Activated naive CD8-positive, alpha-beta T cell treated with anti-CD3 and anti-CD28 coated beads, Interleukin-2, amount 10 ng/mL, durations not matched to agents 7 days and 5 days (primary cell): ENCODE measurements at regions not wholly inside any gene's neighbourhood (a gene's known extent, or its start where the extent isn't known, plus 50 kb on each side); places are given as distances from the start of the nearest gene placed in this dataset.
A peak's percentile ranks its signal among the peaks of the same experiment; 100 is the strongest.

Source experiments
- ATAC-seq: fragments of 150-1000 bp; cut with Tn5 transposase; one replicate; pipeline ENCODE4 v1.10.0; 2021; ENCODE audit warnings: low read depth, moderate library complexity
- POLR2A ChIA-PET: fragments of 350-600 bp; sonication (Branson Sonifier 250); formaldehyde crosslinking; loops from one replicate; lab custom pipeline; 2021; ENCODE audit warnings: antibody characterized with exemption; lab: Charles Lee
- DNase-seq: peaks from one replicate; pipeline ENCODE4 v3.0.0; 2021
- H3K27ac Mint-ChIP-seq: one replicate; pipeline ENCODE4 v1.8.0; 2022; ENCODE audit warnings: mild to moderate bottlenecking, mixed read lengths
- H3K27me3 Mint-ChIP-seq: one replicate; pipeline ENCODE4 v1.8.0; 2022; ENCODE audit warnings: mild to moderate bottlenecking, moderate library complexity, mixed read lengths
- H3K36me3 Mint-ChIP-seq: one replicate; pipeline ENCODE4 v1.8.0; 2021; ENCODE audit warnings: mild to moderate bottlenecking, mixed read lengths
- H3K4me1 Mint-ChIP-seq: one replicate; pipeline ENCODE4 v1.8.0; 2021; ENCODE audit warnings: mixed read lengths
- H3K4me3 Mint-ChIP-seq: one replicate; pipeline ENCODE4 v1.8.0; 2022; ENCODE audit warnings: mild to moderate bottlenecking, moderate library complexity, mixed read lengths
- H3K9me3 Mint-ChIP-seq: one replicate; pipeline ENCODE4 v1.8.0; 2021; ENCODE audit warnings: mixed read lengths

- H3K4me1 Mint-ChIP-seq = peaks cover 8% of the 10 kb centered on the region
- POLR2A ChIA-PET = no interaction called here
- DNase-seq (no peak), ATAC-seq (no peak)
- no peaks in the 10 kb centered on the region for H3K36me3 Mint-ChIP-seq
- H3K4me3 Mint-ChIP-seq = no peak overlapping the region
- no peaks in the 10 kb centered on the region for H3K27me3 Mint-ChIP-seq
- no peak overlapping the region for H3K27ac Mint-ChIP-seq
- H3K9me3 Mint-ChIP-seq = no peaks in the 10 kb centered on the region
Observed at GRCh38 chr6:166742981-166743380, 115.9 kb upstream of the RPS6KA2 start.

DNA sequence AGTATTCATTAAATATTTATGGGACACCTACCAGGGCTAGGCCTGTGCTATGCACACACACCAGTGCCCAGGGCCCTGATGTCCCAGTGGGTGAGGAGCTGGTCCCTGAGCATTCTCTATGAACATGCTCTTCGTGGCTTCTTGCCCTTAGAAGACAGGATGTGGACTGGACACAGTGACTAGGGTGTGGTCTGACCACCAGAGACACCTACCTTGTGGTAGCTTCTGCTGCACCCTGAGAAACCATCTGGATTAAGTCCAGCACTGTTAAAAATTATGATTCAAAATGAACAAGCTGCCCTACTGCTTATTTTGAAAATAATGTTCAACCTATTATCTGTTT is 112.9 kb upstream of the RPS6KA2 start:
- no peaks in the 10 kb centered on the region for H3K9me3 Mint-ChIP-seq
- peaks cover 2% of the 10 kb centered on the region for H3K27me3 Mint-ChIP-seq
- no peaks in the 10 kb centered on the region for H3K36me3 Mint-ChIP-seq
- peaks cover 8% of the 10 kb centered on the region for H3K4me1 Mint-ChIP-seq
- ATAC-seq (no peak), DNase-seq (no peak)
- POLR2A ChIA-PET = no interaction called here
- H3K27ac Mint-ChIP-seq = no peak overlapping the region
- H3K4me3 Mint-ChIP-seq = no peak overlapping the region

DNA sequence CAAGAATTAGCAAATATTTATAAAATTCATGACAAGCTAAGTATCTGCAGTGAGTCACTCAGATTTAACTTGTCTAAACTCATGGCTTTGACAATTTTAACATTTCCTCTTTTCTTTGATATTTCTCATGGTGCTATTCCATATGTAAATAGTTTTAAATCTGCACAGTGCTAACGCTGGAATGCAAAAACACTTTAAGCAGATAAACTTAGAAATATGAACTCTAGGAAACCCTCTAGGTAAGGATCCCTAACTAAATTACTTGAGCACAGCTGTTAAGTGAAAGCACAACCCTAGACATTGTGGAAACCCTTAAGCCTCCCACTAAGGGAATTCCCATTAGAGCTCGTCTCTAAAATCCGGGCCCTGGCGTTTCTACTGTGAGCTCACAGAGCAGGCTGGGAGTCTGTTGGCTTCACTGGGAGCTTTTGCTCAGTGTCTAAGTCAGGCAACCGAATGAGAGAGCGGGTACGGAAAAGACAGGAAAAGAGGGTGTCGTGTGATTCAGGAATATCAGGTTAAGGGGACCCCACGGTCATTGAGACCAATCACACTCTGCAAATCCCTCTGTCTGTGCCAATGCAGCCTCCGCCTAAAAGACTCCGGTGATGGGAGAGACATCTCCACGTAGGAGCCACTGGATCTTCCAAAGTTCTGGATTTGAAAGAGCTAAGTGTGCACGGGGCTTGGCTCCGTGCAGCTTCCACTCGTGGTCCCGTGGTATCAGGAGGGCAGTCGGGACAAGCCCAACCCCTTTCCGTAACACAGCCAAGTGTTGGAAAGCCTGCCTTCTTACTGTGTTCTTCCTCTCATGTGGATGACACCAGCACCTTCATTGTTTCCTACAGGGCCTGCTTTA is 112.3 kb upstream of the RPS6KA2 start:
- no peak for DNase-seq
- peaks cover 8% of the 10 kb centered on the region for H3K4me1 Mint-ChIP-seq
- H3K36me3 Mint-ChIP-seq = no peaks in the 10 kb centered on the region
- no peak for ATAC-seq
- no peak overlapping the region for H3K27ac Mint-ChIP-seq
- POLR2A ChIA-PET = no interaction called here
- H3K9me3 Mint-ChIP-seq = no peaks in the 10 kb centered on the region
- no peak overlapping the region for H3K4me3 Mint-ChIP-seq
- H3K27me3 Mint-ChIP-seq = peaks cover 2% of the 10 kb centered on the region

DNA sequence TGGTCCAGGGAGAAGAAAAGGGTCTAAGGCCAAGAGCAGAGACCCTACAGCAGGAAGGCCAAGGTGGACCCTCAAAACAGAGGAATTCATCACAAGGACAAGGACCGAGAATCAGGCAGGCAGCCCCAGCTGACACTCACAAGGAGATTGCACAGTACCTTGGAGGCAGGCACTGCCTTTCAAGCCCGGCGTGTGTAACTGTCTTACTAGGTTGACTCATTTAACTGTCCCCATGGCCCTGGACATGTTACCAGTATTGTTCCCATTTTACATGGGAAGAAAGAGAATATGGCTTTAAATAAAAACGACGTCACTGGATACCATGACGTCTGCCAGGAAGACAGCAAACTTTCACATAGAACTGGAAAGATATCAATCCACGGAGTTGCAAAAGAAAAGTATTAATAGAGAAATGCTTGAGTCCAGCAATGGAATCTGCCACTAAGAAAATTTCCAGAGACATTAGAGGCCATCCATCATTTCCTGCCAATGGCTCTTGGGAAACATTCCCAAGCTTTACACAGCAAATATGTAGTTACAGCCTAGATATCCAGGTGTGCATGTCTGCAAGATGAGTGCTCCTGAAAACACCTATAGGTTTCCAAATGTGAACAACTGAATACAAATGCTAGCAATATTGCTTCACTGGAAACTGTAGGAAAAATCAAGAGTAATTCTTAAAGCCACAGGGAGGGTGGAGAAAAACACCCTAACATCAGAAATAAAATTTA is 111.5 kb upstream of the RPS6KA2 start:
- POLR2A ChIA-PET = no interaction called here
- Mint-ChIP-seq H3K27ac (no peak overlapping the region), H3K36me3 (no peaks in the 10 kb centered on the region), H3K9me3 (no peaks in the 10 kb centered on the region), H3K4me1 (peaks cover 9% of the 10 kb centered on the region), H3K27me3 (peaks cover 2% of the 10 kb centered on the region), H3K4me3 (no peak overlapping the region)
- ATAC-seq (no peak), DNase-seq (no peak)

DNA sequence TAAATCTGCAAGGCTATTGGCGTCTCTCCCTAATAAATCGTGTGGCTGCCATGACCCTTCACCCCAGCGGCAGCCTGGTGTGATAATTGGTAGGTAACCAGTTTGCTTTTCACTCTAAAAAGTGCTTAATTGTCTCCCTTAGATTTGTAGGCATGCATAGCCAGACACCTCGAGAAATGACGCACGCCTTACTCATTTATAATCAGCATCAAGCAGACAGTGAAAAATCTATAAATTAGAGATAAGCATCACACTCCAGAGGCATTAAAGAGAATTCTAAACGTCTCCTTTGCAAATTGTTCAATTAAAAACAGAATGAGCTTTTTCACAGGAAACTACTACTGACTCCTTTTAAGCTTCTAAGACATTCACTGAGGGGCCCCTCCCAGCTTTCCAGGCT is 110.2 kb upstream of the RPS6KA2 start:
- Mint-ChIP-seq H3K36me3 (no peaks in the 10 kb centered on the region), H3K9me3 (no peaks in the 10 kb centered on the region), H3K4me1 (peaks cover 9% of the 10 kb centered on the region), H3K27ac (no peak overlapping the region), H3K27me3 (peaks cover 2% of the 10 kb centered on the region), H3K4me3 (no peak overlapping the region)
- no peak for DNase-seq
- no peak for ATAC-seq
- POLR2A ChIA-PET = no interaction called here

- ATAC-seq (no peak), DNase-seq (no peak)
- Mint-ChIP-seq H3K36me3 (no peaks in the 10 kb centered on the region), H3K27me3 (peaks cover 2% of the 10 kb centered on the region), H3K27ac (peak overlapping the region; percentile 1), H3K4me1 (peaks cover 9% of the 10 kb centered on the region), H3K9me3 (no peaks in the 10 kb centered on the region), H3K4me3 (no peak overlapping the region)
- POLR2A ChIA-PET = interaction anchor here (0.6 kb wide), 1 partner anchor 9 kb away, joined by 3 read pairs; no protein-coding TSS in a partner anchor
Observed at GRCh38 chr6:166736634-166737033, 109.6 kb upstream of the RPS6KA2 start.

DNA sequence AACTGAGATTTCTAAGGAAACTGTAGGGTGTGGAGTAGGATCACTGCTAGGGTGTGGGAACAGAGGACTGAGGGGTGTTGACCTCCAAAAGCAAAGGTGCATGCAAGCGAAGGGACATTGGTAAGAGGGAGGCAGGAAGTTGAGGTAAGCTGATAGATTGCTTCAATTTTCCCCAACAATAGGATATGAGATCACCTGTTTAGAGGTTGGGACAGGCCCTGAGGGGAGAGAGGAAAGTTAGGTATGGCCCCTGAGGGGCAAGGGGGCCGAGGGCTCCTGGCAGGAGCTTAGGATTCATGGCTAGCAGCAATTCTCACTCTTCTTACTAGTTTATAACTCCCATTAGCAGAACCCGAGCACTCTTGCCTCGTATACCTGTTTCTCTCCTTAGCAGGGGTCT is 106.8 kb upstream of the RPS6KA2 start:
- Mint-ChIP-seq H3K36me3 (no peaks in the 10 kb centered on the region), H3K9me3 (no peaks in the 10 kb centered on the region), H3K4me1 (peaks cover 11% of the 10 kb centered on the region), H3K4me3 (no peak overlapping the region), H3K27me3 (peaks cover 2% of the 10 kb centered on the region), H3K27ac (no peak overlapping the region)
- POLR2A ChIA-PET = no interaction called here
- DNase-seq (no peak), ATAC-seq (no peak)

DNA sequence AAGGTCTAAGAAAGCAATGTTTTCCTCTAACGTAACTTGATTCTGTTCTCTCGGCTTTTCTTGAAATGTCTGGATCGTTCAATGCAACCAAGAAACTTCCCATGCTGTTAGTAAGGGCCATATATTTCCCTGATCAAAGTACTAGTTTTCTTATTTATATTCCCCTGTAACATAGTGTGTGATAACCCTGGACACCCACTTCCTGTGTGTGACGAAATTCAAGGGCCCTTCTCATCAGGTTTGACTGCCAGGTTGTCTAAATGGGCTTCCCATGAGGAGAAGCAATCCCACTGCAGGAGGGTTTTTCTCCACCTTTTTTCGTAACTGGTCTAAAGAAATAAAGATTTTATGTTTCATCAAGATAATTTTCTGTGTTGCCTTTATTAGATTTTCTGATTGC is 102.6 kb upstream of the RPS6KA2 start:
- ATAC-seq (peak; percentile 65), DNase-seq (no peak)
- Mint-ChIP-seq H3K27me3 (no peaks in the 10 kb centered on the region), H3K4me3 (no peak overlapping the region), H3K4me1 (peaks cover 11% of the 10 kb centered on the region), H3K9me3 (no peaks in the 10 kb centered on the region), H3K27ac (no peak overlapping the region), H3K36me3 (no peaks in the 10 kb centered on the region)
- POLR2A ChIA-PET = no interaction called here

DNA sequence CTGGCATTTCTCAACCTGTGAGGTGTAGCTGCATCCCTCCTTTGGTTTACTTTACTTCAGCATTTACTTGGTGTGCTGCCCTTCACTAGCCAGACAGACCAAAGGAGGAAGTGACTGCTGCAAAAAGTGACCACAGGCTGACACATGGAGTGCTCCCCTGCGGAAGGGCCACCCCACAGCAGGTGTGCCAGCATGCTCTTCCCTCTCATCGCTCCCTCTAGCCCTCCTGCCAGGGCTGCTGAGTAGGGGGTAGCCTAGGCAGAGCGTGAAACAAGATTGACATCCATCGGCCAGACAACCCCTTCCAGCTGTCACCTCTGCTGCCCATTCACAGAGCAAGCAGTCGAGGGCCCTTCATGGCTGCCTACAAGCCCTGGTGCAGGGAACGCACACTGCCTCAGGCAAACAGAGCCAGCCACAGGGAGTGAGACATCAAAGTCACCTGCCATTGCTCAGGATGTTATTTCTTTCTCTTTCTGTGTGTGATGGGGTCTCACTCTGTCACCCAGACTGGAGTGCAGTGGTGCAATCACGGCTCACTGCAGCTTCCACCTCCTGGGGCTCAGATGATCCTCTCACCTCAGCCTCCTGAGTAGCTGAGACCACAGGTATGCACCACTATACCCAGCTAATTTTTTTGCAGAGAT is 102.0 kb upstream of the RPS6KA2 start:
- Mint-ChIP-seq H3K4me1 (peaks cover 11% of the 10 kb centered on the region), H3K4me3 (no peak overlapping the region), H3K9me3 (no peaks in the 10 kb centered on the region), H3K36me3 (no peaks in the 10 kb centered on the region), H3K27me3 (no peaks in the 10 kb centered on the region), H3K27ac (no peak overlapping the region)
- ATAC-seq (peak; percentile 41), DNase-seq (no peak)
- POLR2A ChIA-PET = no interaction called here

DNA sequence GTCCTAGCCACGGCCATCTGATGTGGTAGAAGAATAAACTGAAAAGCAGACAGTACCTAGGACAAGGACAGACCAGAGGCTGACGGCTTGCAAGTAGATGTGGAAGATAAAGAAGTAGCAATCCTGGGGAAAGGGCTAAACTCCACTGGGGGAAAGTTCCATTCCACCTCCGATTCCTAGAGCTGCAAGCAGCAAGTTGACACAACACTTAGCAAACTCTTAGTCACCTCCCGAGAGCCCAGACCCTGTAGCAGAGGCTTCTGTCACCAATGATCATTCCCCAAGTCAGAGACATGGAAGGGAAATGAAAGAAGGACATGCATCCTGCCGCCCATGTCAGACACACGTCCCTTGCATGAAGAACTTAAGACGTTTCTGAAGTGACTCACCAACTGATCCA is 99.2 kb upstream of the RPS6KA2 start:
- Mint-ChIP-seq H3K4me3 (no peak overlapping the region), H3K36me3 (no peaks in the 10 kb centered on the region), H3K27me3 (no peaks in the 10 kb centered on the region), H3K9me3 (no peaks in the 10 kb centered on the region), H3K27ac (no peak overlapping the region), H3K4me1 (peaks cover 9% of the 10 kb centered on the region)
- ATAC-seq (no peak), DNase-seq (no peak)
- POLR2A ChIA-PET = no interaction called here

DNA sequence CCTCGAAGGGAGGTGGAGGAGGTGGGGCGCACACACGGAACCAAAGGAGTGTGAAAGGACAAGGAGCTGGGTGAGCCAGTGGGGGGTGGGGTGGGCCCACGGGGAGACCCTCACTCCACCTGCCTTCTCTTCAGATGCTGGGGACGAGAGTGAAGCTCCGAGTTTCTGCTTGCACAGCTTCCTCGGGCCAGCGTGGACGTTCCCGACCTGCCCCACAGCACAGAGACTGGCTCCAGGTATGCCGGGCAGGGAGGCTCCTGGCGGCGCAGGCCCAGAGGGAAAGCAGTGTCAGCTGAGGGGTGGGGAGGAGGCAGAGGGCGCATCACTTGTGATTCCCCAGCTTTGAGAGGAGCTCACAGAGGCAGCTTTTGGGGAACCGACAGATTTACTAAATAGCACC is 98.5 kb upstream of the RPS6KA2 start:
- no peak overlapping the region for H3K4me3 Mint-ChIP-seq
- ATAC-seq (no peak), DNase-seq (no peak)
- peaks cover 9% of the 10 kb centered on the region for H3K4me1 Mint-ChIP-seq
- H3K27me3 Mint-ChIP-seq = no peaks in the 10 kb centered on the region
- H3K9me3 Mint-ChIP-seq = no peaks in the 10 kb centered on the region
- H3K27ac Mint-ChIP-seq = no peak overlapping the region
- POLR2A ChIA-PET = no interaction called here
- no peaks in the 10 kb centered on the region for H3K36me3 Mint-ChIP-seq

DNA sequence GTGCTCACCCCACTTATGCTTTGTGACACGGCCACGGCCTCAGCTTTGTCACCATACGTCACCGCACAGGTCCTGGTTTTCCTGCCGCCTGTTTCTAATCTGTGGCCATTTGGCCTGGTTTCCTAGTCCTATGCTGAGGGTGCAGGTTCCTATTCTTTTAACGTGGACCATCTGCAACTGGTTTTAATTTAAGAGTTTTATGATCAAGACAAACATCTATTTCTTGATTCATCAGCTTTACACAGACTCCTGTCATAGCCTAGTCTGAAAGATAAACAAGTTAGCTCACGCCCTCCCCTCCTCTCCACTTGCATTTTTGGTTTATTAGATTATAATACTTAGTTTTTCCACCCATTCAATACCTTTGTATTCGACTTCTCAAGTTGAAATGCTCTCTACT is 97.5 kb upstream of the RPS6KA2 start:
- POLR2A ChIA-PET = no interaction called here
- Mint-ChIP-seq H3K9me3 (no peaks in the 10 kb centered on the region), H3K36me3 (no peaks in the 10 kb centered on the region), H3K4me1 (peaks cover 4% of the 10 kb centered on the region), H3K4me3 (no peak overlapping the region), H3K27me3 (no peaks in the 10 kb centered on the region), H3K27ac (no peak overlapping the region)
- no peak for ATAC-seq
- DNase-seq = no peak

GRCh38 chr6:166722785-166723184 is 95.7 kb upstream of the RPS6KA2 start:
- POLR2A ChIA-PET = no interaction called here
- DNase-seq (no peak), ATAC-seq (no peak)
- H3K4me1 Mint-ChIP-seq = no peaks in the 10 kb centered on the region
- no peak overlapping the region for H3K4me3 Mint-ChIP-seq
- H3K27me3 Mint-ChIP-seq = peaks cover 9% of the 10 kb centered on the region
- no peak overlapping the region for H3K27ac Mint-ChIP-seq
- H3K36me3 Mint-ChIP-seq = no peaks in the 10 kb centered on the region
- H3K9me3 Mint-ChIP-seq = no peaks in the 10 kb centered on the region

GRCh38 chr6:166721576-166721975 is 94.5 kb upstream of the RPS6KA2 start:
- Mint-ChIP-seq H3K4me3 (no peak overlapping the region), H3K9me3 (no peaks in the 10 kb centered on the region), H3K27me3 (peaks cover 17% of the 10 kb centered on the region), H3K27ac (no peak overlapping the region), H3K4me1 (no peaks in the 10 kb centered on the region), H3K36me3 (no peaks in the 10 kb centered on the region)
- DNase-seq (no peak), ATAC-seq (no peak)
- POLR2A ChIA-PET = no interaction called here
